Spleen (tissue), 11 donors: ENCODE measurements at regions not wholly inside any gene's neighbourhood (a gene's known extent, or its start where the extent isn't known, plus 50 kb on each side); places are given as distances from the start of the nearest gene placed in this dataset.
A peak's percentile ranks its signal among the peaks of the same experiment; 100 is the strongest.

Source experiments
- DNase-seq: peaks from one replicate; pipeline ENCODE4 v3.0.0-alpha.2; 2020
- H3K27ac ChIP-seq, 8 donors: fragments of 200-600 bp; sonication (generic) in 7 of 8; 1 replicate in 4 of 8; 2 replicates in 4 of 8; pipeline versions ENCODE4 v1.5.0 to v1.8.0; 2016 to 2021; ENCODE audit warnings: inconsistent platforms in 4 of 8, mild to moderate bottlenecking in 4 of 8, moderate library complexity in 1 of 8
- H3K27me3 ChIP-seq, 7 donors: fragments of 200-600 bp; sonication (generic) in 6 of 7; replicated peaks in 1 of 7; 1 replicate in 4 of 7; 2 replicates in 3 of 7; pipeline versions ENCODE4 v1.5.0 to v1.8.0; 2016 to 2021; ENCODE audit warnings: inconsistent platforms in 3 of 7, mild to moderate bottlenecking in 1 of 7
- H3K36me3 ChIP-seq, 6 donors: fragments of 200-600 bp; sonication (generic) in 5 of 6; 1 replicate in 4 of 6; 2 replicates in 2 of 6; pipeline versions ENCODE4 v1.5.0 to v1.8.0; 2016 to 2021; ENCODE audit warnings: inconsistent platforms in 2 of 6
- H3K4me1 ChIP-seq, 6 donors: fragments of 200-600 bp; sonication (generic) in 5 of 6; 1 replicate in 3 of 6; 2 replicates in 3 of 6; pipeline versions ENCODE4 v1.5.0 to v1.8.0; 2016 to 2021; ENCODE audit warnings: inconsistent platforms in 3 of 6
- H3K4me3 ChIP-seq, 8 donors: fragments of 200-600 bp; sonication (generic) in 7 of 8; 1 replicate in 4 of 8; 2 replicates in 4 of 8; pipeline versions ENCODE4 v1.5.0 to v1.8.0; 2016 to 2021; ENCODE audit warnings: inconsistent platforms in 4 of 8, mild to moderate bottlenecking in 4 of 8, moderate library complexity in 2 of 8
- H3K9me3 ChIP-seq, 8 donors: fragments of 200-600 bp; sonication (generic) in 7 of 8; 1 replicate in 4 of 8; 2 replicates in 4 of 8; pipeline versions ENCODE4 v1.5.0 to v1.8.0; 2016 to 2021; ENCODE audit warnings: inconsistent platforms in 4 of 8
- POLR2A ChIP-seq, 3 donors: fragments of 450-650 bp; IDR thresholded peaks; one replicate each; pipeline ENCODE4 v1.5.1; 2017; ENCODE audit warnings: antibody characterized with exemption in 3 of 3, mild to moderate bottlenecking in 1 of 3
- POLR2AphosphoS5 ChIP-seq, 3 donors: sonication (generic); formaldehyde crosslinking; IDR thresholded peaks; one replicate each; pipeline ENCODE4 v1.5.1; 2017; ENCODE audit warnings: antibody characterized with exemption in 3 of 3
- WGBS, 5 donors: extraction: QIAGEN DNeasy Blood & Tissue Kit in 3 of 5; methylation state at CpG; one replicate each; pipeline versions ENCODE4 v1.1.5 to v1.1.7; 2013 to 2018; 5-methylcytosine and 5-hydroxymethylcytosine counted together
- intact Hi-C: fragments of 100-400 bp; cut with DNase I; formaldehyde crosslinking; loops from one replicate; pipeline ENCODE4 v1.15.0; 2023; ENCODE audit warnings: low total_unique reads
- TF ChIP-seq, protein P1 (sequence below), 11 experiments: fragments of 200-600 bp in 7 of 11; fragments of 450-650 bp in 4 of 11; sonication (generic) in 4 of 11; IDR thresholded peaks in 8 of 11; conservative IDR thresholded peaks in 3 of 11; 1 replicate in 7 of 11; 2 replicates in 4 of 11; pipeline versions ENCODE4 v1.4.0 to v1.8.0; 2016 to 2021; ENCODE audit warnings: antibody characterized with exemption in 11 of 11, inconsistent platforms in 4 of 11, mild to moderate bottlenecking in 1 of 11
- donor health status: healthy with polysubstance abuse.
- donor health status: DM: no; HTN: no; CAD: no; lungs with moderate emphysema.
- donor health status: DM: no; HTN: no; CAD: no.
- donor health status: Bipolar disorder and iron deficiency.
- donor health status: healthy.
- donor health status: DM: no; HTN: no; CAD: no.
- donor health status: DM: yes; HTN: yes; CAD: no.

DNA sequence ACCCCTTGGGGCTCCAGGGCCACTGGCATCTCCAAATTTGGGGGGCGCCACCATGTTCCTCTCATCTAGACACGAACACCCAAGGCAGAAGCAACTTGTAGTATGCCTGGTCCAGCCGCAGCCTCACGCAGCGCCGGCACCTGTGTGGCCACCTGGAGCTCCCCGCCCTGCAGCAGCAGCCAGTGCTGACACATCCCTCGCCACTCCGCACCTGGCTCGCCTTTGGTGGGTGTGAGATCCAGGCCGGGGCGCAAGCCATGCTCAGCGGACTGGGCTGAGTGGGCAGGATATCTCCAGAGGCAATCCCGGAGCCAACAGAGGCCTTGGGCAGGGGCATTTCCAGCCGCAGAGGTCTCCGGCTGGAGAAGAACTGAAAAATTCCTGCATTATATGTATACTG, 1563.7 kb downstream of the NCAM2 start:
- WGBS, 5 donors: 89 to 97% (median 93%) methylated on average over 11 to 16 of the region's 16 CpGs
- Histone ChIP-seq H3K27ac (no peak overlapping the region), H3K9me3 (peaks cover 0 to 17% (median 0%) of the 10 kb centered on the region in 8 donors)

DNA sequence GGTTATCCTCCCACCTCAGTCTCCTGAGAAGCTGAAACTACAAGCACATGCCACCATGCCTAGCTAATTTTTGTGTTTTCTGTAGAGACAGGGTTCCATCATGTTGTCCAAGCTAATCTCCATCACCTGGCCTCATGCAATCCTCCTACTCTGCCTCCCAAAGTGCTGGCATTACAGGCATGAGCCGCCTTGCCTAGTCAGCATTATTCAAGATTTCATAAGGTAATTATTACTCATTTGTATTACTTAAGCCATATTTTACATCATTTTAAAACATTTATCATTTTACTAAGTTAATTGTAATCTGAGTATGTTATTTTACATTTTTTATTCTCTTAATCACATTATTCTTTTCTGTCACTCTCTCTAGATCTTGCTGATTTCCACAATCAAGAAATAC, 1575.6 kb downstream of the NCAM2 start:
- H3K27me3 ChIP-seq: no peaks in the 10 kb centered on the region
- H3K4me3 ChIP-seq: no peak overlapping the region
- H3K9me3 ChIP-seq: peaks cover 0 to 4% (median 0%) of the 10 kb centered on the region in 8 donors
- DNase-seq: no peak
- H3K4me1 ChIP-seq: no peaks in the 10 kb centered on the region
- H3K36me3 ChIP-seq: no peaks in the 10 kb centered on the region
- WGBS, 5 donors: 85 to 93% (median 93%) methylated on average over 1 of the region's 1 CpG
- intact Hi-C loops: no loop called here
- H3K27ac ChIP-seq: no peak overlapping the region
- TF ChIP-seq POLR2A (IDR thresholded peaks at IDR 0.05) (no peak), POLR2AphosphoS5 (IDR thresholded peaks at IDR 0.05) (no peak)
- TF ChIP-seq, protein P1, sequence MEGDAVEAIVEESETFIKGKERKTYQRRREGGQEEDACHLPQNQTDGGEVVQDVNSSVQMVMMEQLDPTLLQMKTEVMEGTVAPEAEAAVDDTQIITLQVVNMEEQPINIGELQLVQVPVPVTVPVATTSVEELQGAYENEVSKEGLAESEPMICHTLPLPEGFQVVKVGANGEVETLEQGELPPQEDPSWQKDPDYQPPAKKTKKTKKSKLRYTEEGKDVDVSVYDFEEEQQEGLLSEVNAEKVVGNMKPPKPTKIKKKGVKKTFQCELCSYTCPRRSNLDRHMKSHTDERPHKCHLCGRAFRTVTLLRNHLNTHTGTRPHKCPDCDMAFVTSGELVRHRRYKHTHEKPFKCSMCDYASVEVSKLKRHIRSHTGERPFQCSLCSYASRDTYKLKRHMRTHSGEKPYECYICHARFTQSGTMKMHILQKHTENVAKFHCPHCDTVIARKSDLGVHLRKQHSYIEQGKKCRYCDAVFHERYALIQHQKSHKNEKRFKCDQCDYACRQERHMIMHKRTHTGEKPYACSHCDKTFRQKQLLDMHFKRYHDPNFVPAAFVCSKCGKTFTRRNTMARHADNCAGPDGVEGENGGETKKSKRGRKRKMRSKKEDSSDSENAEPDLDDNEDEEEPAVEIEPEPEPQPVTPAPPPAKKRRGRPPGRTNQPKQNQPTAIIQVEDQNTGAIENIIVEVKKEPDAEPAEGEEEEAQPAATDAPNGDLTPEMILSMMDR (IDR thresholded peaks at IDR 0.05 in 8 of 11, conservative IDR thresholded peaks at IDR 0.05 in 3 of 11): no peak

More for the DNA sequence above, 1563.7 kb downstream of the NCAM2 start:
- intact Hi-C loops: no loop called here
- Histone ChIP-seq H3K4me3 (no peak overlapping the region), H3K4me1 (no peaks in the 10 kb centered on the region), H3K27me3 (no peaks in the 10 kb centered on the region), H3K36me3 (no peaks in the 10 kb centered on the region)
- no peak for DNase-seq
- TF ChIP-seq POLR2AphosphoS5 (IDR thresholded peaks at IDR 0.05): no peak

DNA sequence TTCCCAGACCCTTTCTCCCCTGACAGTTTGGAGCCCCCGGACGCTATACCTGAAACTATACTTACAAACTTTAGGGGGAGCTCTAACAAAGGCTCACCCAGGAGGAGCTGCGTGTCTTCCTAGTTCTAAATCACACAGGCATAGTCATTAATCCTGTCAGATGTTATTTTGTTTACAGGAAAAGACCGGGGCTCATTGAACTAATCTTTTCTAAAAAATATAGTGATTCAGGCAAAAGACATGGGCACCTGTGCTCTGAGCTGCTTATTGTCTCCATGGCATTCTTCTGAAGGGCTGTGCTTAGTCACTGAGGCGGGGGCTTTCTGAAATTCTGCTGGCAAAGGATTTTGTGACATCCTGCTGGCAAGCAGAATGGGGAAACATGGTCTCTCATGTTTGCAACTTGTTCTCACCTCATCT, 1577.0 kb downstream of the NCAM2 start:
- no peak overlapping the region for H3K4me3 ChIP-seq
- no peaks in the 10 kb centered on the region for H3K36me3 ChIP-seq
- no peak for TF ChIP-seq POLR2A (IDR thresholded peaks at IDR 0.05)
- TF ChIP-seq, protein P1 (IDR thresholded peaks at IDR 0.05 in 8 of 11, conservative IDR thresholded peaks at IDR 0.05 in 3 of 11): peak in 1 of 11 experiments; percentile 15
- TF ChIP-seq POLR2AphosphoS5 (IDR thresholded peaks at IDR 0.05): no peak
- H3K27ac ChIP-seq: no peak overlapping the region
- intact Hi-C loops: no loop called here
- no peaks in the 10 kb centered on the region for H3K4me1 ChIP-seq
- H3K27me3 ChIP-seq: no peaks in the 10 kb centered on the region
- 5 to 12% (median 6%) methylated on average over 5 of the region's 5 CpGs for WGBS, 5 donors
- H3K9me3 ChIP-seq: peaks cover 0 to 5% (median 0%) of the 10 kb centered on the region in 8 donors
- DNase-seq: no peak

DNA sequence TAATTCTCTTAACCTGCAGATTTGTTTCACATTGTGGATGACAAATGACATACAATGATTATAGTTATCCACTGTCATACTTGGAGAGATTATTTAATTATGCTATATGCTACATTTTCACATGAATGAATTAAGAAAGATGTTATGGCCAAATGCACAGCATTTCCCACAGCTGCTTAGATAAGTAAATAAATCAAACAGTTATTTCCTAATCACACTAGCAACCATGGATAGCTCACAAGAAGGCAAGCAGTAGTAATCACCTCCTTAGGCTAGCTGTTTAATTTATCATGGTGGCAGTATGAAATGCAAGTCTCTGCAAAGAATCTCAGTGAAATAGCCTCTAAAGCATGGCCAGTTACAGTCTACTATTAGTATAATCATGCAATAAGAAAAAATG, 1581.5 kb downstream of the NCAM2 start:
- TF ChIP-seq POLR2AphosphoS5 (IDR thresholded peaks at IDR 0.05) (no peak), POLR2A (IDR thresholded peaks at IDR 0.05) (no peak)
- TF ChIP-seq, protein P1 (IDR thresholded peaks at IDR 0.05 in 8 of 11, conservative IDR thresholded peaks at IDR 0.05 in 3 of 11): no peak
- H3K27ac ChIP-seq: no peak overlapping the region
- DNase-seq: no peak
- H3K27me3 ChIP-seq: no peaks in the 10 kb centered on the region
- H3K9me3 ChIP-seq: peaks cover 0 to 10% (median 0%) of the 10 kb centered on the region in 8 donors
- no peak overlapping the region for H3K4me3 ChIP-seq
- H3K4me1 ChIP-seq: no peaks in the 10 kb centered on the region
- intact Hi-C loops: no loop called here
- H3K36me3 ChIP-seq: no peaks in the 10 kb centered on the region

DNA sequence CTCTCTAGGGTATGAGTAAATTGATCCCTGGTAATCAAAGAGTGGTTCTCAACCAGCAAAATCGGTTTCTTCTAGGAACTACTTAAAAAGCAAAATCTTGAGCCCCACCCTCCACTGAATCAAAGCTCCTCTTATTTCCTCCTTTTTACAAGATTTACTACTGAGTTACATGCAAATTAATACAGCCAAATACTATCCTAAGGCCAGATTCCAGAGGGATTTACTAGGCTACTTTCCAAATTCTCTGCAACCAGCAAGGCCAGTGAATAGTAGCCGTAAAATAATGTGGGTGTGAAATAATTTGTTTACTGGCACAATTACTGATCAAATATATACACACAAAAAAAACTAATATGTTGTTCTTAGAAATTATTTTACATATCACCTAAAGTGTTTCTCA, 1583.8 kb downstream of the NCAM2 start:
- no peaks in the 10 kb centered on the region for H3K36me3 ChIP-seq
- DNase-seq: no peak
- no peaks in the 10 kb centered on the region for H3K27me3 ChIP-seq
- WGBS, 5 donors: 53 to 86% (median 79%) methylated on average over 2 of the region's 2 CpGs
- H3K4me3 ChIP-seq: no peak overlapping the region
- peaks cover 0 to 17% (median 0%) of the 10 kb centered on the region in 8 donors for H3K9me3 ChIP-seq
- H3K27ac ChIP-seq: no peak overlapping the region
- H3K4me1 ChIP-seq: no peaks in the 10 kb centered on the region
- TF ChIP-seq POLR2AphosphoS5 (IDR thresholded peaks at IDR 0.05): no peak
- intact Hi-C loops: no loop called here
